Prostate gland (tissue), 2 donors: ENCODE measurements at regions not wholly inside any gene's neighbourhood (a gene's known extent, or its start where the extent isn't known, plus 50 kb on each side); places are given as distances from the start of the nearest gene placed in this dataset.

Source experiments
- DNase-seq: peaks from one replicate; pipeline ENCODE4 v3.0.0-alpha.2; 2019; ENCODE audit warnings: low spot score
- H3K27ac ChIP-seq, 2 donors: fragments of 200-600 bp; sonication (generic); 2 replicates each; pipeline ENCODE4 v1.5.1; 2017 to 2019
- H3K27me3 ChIP-seq: fragments of 200-600 bp; sonication (generic); replicated peaks from 2 replicates; pipeline ENCODE4 v1.5.1; 2019; ENCODE audit not compliant: insufficient read depth
- H3K36me3 ChIP-seq, 2 donors: fragments of 200-600 bp; sonication (generic); 1 replicate in 1 of 2; 2 replicates in 1 of 2; pipeline versions ENCODE4 v1.5.1 to v1.8.1; 2017 to 2019
- H3K4me1 ChIP-seq: fragments of 200-600 bp; sonication (generic); replicated peaks from 2 replicates; pipeline ENCODE4 v1.5.1; 2019
- H3K4me3 ChIP-seq, 2 donors: fragments of 200-600 bp; sonication (generic); 2 replicates each; pipeline ENCODE4 v1.5.1; 2017 to 2019
- H3K9me3 ChIP-seq: fragments of 200-600 bp; sonication (generic); 2 replicates; pipeline ENCODE4 v1.5.1; 2017
- CTCF ChIP-seq, 4 experiments: fragments of 200-600 bp in 2 of 4; fragments of 450-650 bp in 2 of 4; sonication (generic) in 2 of 4; IDR thresholded peaks; 1 replicate in 3 of 4; 2 replicates in 1 of 4; pipeline ENCODE4 v1.5.1; 2016 to 2019; ENCODE audit warnings: antibody characterized with exemption in 4 of 4, mild to moderate bottlenecking in 2 of 4, moderate library complexity in 2 of 4
- POLR2A ChIP-seq: fragments of 450-650 bp; IDR thresholded peaks from one replicate; pipeline ENCODE4 v1.6.1; 2016; ENCODE audit warnings: antibody characterized with exemption, mild to moderate bottlenecking
- POLR2AphosphoS5 ChIP-seq: sonication (generic); formaldehyde crosslinking; IDR thresholded peaks from one replicate; pipeline ENCODE4 v1.6.1; 2017; ENCODE audit warnings: antibody characterized with exemption
- WGBS: methylation state at CpG from one replicate; pipeline ENCODE4 v1.1.5; 2018; 5-methylcytosine and 5-hydroxymethylcytosine counted together
- intact Hi-C: fragments of 100-400 bp; cut with DNase I; formaldehyde crosslinking; loops from one replicate; pipeline ENCODE4 v1.14.2; 2022

GRCh38 chr22:22343581-22344296 is 99.2 kb downstream of the VPREB1 start:
- no peak overlapping the region for H3K4me3 ChIP-seq
- intact Hi-C loops, result no loop called here
- H3K27ac ChIP-seq, result no peak overlapping the region
- H3K4me1 ChIP-seq, result no peaks in the 10 kb centered on the region
- TF ChIP-seq CTCF (IDR thresholded peaks at IDR 0.05) (no peak), POLR2A (no peak), POLR2AphosphoS5 (no peak)
- no peaks in the 10 kb centered on the region for H3K27me3 ChIP-seq
- no peaks in the 10 kb centered on the region for H3K36me3 ChIP-seq
- H3K9me3 ChIP-seq, result no peaks in the 10 kb centered on the region
- WGBS, result 75% methylated on average over 9 of the region's 9 CpGs
- no peak for DNase-seq

GRCh38 chr22:22344430-22344829 is 99.8 kb downstream of the VPREB1 start:
- Histone ChIP-seq H3K27me3 (no peaks in the 10 kb centered on the region), H3K36me3 (no peaks in the 10 kb centered on the region), H3K9me3 (no peaks in the 10 kb centered on the region), H3K4me3 (no peak overlapping the region), H3K27ac (no peak overlapping the region), H3K4me1 (no peaks in the 10 kb centered on the region)
- intact Hi-C loops, result no loop called here
- 85% methylated on average over 5 of the region's 5 CpGs for WGBS
- no peak for DNase-seq
- no peak for TF ChIP-seq POLR2AphosphoS5
- no peak for TF ChIP-seq POLR2A
- TF ChIP-seq CTCF (IDR thresholded peaks at IDR 0.05), result no peak

- no peaks in the 10 kb centered on the region for H3K27me3 ChIP-seq
- no peaks in the 10 kb centered on the region for H3K9me3 ChIP-seq
- no peak overlapping the region for H3K27ac ChIP-seq
- no peak for DNase-seq
- no peaks in the 10 kb centered on the region for H3K4me1 ChIP-seq
- intact Hi-C loops, result no loop called here
- H3K36me3 ChIP-seq, result no peaks in the 10 kb centered on the region
- TF ChIP-seq POLR2A (no peak), POLR2AphosphoS5 (no peak), CTCF (IDR thresholded peaks at IDR 0.05) (no peak)
- 80% methylated on average over 5 of the region's 5 CpGs for WGBS
- no peak overlapping the region for H3K4me3 ChIP-seq
These were observed 101.2 kb downstream of the VPREB1 start for GRCh38 chr22:22345781-22346180.

- H3K27ac ChIP-seq, result no peak overlapping the region
- intact Hi-C loops, result no loop called here
- no peaks in the 10 kb centered on the region for H3K4me1 ChIP-seq
- no peaks in the 10 kb centered on the region for H3K36me3 ChIP-seq
- DNase-seq, result no peak
- WGBS, result 88% methylated on average over 3 of the region's 3 CpGs
- TF ChIP-seq POLR2A (no peak), POLR2AphosphoS5 (no peak), CTCF (IDR thresholded peaks at IDR 0.05) (no peak)
- no peaks in the 10 kb centered on the region for H3K9me3 ChIP-seq
- no peak overlapping the region for H3K4me3 ChIP-seq
- H3K27me3 ChIP-seq, result no peaks in the 10 kb centered on the region
These were observed 102.0 kb downstream of the VPREB1 start for GRCh38 chr22:22346401-22347107.
